ENCODE measurements at regions not wholly inside any gene's neighbourhood (a gene's known extent, or its start where the extent isn't known, plus 50 kb on each side); places are given as distances from the start of the nearest gene placed in this dataset.
A peak's percentile ranks its signal among the peaks of the same experiment; 100 is the strongest.

DNA sequence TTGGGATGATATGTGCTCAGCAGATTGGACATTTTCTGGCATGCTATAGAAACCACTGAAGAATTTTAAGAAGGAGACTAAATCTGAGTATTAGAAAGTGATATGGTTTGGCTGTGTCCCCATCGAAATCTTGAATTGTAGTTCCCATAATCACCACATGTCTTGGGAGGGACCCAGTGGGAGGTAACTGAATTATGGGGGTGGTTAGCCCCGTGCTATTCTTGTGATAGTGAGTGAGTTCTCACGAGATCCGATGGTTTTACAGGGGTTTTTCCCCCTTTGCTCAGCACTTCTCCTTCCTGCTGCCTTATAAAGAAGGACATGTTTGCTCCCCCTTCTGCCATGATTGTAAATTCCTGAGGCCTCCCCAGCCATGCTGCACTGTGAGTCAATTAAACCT lies 535.9 kb upstream of the VRK2 start:
- Mint-ChIP-seq H3K9me3 (no peaks in the 10 kb centered on the region), H3K27me3 (no peaks in the 10 kb centered on the region), H3K27ac (no peak overlapping the region), H3K36me3 (no peaks in the 10 kb centered on the region), H3K4me3 (no peak overlapping the region), H3K4me1 (no peaks in the 10 kb centered on the region)
- no peak for ATAC-seq (replicated peaks)
- DNase-seq: no peak

DNA sequence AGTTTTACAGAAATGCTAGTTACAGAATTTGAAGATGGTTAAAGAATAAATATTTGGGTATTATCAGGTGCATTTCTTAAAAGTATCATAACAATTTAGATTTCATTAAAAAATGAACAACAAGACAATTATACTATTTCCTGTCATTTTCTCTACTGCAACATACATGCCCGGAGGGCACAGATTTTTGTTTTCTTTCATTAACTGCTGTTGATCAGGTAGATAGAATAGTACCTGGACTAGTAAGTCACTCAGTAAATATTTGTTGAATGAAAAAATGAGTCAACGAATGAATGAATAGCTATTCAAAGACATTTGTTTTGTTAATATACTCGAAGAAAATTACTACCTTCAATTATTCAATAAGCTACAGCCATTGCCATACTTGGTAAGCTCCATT lies 531.2 kb upstream of the VRK2 start:
- no peak overlapping the region for H3K4me3 Mint-ChIP-seq
- DNase-seq (no peak), ATAC-seq (replicated peaks) (no peak)
- no peaks in the 10 kb centered on the region for H3K4me1 Mint-ChIP-seq
- H3K27ac Mint-ChIP-seq: no peak overlapping the region
- H3K27me3 Mint-ChIP-seq: no peaks in the 10 kb centered on the region
- H3K36me3 Mint-ChIP-seq: no peaks in the 10 kb centered on the region
- H3K9me3 Mint-ChIP-seq: no peaks in the 10 kb centered on the region

DNA sequence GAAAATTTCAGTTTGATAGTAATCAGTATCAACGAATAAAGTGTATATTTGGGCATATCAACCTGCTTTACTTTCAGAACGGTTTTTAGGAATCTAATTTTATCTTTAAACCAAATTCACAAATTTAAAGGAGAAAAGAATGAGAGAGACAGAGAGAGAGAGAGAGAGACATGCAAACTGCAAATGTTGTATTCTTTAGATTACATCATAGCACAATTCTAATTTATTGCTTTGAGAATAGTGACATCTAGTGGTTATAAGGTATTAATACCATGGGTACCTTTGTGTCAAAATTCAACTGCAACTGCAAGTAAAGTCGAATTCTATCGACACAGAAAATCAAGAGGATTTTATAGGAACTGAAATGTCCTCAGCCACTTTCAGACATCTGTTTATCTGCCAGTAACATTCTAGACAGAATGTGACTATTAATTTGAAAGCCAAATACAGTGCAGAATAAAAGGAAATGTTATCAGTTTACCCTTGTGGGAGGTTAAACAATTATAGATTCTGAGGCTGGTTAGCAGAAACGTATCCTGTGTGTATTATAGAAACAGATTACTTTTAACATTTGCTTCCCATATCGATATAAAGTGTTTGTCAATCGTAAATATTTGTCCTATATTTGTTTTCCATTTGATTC lies 529.8 kb upstream of the VRK2 start:
- Mint-ChIP-seq H3K27ac (no peak overlapping the region), H3K4me3 (no peak overlapping the region), H3K36me3 (no peaks in the 10 kb centered on the region), H3K9me3 (peaks cover 0 to under 1% of the 10 kb centered on the region in 2 donors), H3K4me1 (no peaks in the 10 kb centered on the region), H3K27me3 (no peaks in the 10 kb centered on the region)
- peak in 1 of 2 donors; percentile 53 for ATAC-seq (replicated peaks)
- no peak for DNase-seq

DNA sequence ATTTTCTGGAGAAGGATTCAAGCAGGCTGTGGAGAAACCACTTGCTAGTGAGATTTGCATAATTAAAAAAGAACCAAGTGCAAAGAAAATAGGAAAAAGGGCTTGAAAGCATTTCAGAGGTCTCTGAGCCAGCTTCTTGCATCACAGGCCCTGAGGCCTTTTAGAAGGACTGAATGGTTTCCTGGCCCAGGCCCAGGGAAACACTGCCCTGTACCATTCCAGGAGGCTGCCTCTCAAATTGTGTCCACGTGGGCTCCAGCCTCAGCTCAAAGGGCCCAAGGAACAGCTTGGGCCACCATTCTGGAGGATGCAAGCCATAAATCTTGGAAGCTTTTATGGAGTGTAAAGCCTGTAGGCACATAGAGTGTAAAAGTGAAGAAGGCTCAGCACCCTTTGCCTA lies 523.3 kb upstream of the VRK2 start:
- H3K27me3 Mint-ChIP-seq: no peaks in the 10 kb centered on the region
- H3K4me3 Mint-ChIP-seq: no peak overlapping the region
- no peak for ATAC-seq (replicated peaks)
- H3K9me3 Mint-ChIP-seq: peaks cover 10 to 17% of the 10 kb centered on the region in 2 donors
- peaks cover 4 to 9% of the 10 kb centered on the region in 2 donors for H3K36me3 Mint-ChIP-seq
- no peaks in the 10 kb centered on the region for H3K4me1 Mint-ChIP-seq
- DNase-seq: no peak
- no peak overlapping the region for H3K27ac Mint-ChIP-seq

DNA sequence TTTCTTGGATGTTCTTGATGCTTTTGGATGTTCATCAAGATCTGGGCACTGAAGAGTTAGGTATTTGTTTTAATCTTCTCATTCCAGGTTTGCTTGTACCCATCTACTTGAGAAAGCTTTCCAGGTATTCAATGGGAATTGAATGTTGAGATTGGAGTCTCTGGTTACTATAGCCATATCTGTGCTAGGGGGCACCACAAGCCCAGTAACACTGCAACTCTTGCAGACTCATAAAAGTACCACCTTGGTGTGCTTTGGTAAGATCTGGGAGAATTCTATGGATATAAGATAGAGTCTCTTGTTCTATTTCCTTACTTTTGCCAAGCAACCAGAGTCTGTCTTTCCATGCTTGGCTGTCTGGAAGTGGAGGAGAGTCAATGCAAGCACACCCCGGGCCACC lies 518.9 kb upstream of the VRK2 start:
- Mint-ChIP-seq H3K27ac (no peak overlapping the region), H3K4me3 (no peak overlapping the region), H3K36me3 (peaks cover 4 to 17% of the 10 kb centered on the region in 2 donors), H3K4me1 (no peaks in the 10 kb centered on the region), H3K9me3 (peaks cover 8 to 16% of the 10 kb centered on the region in 2 donors), H3K27me3 (no peaks in the 10 kb centered on the region)
- ATAC-seq (replicated peaks) (no peak), DNase-seq (no peak)

DNA sequence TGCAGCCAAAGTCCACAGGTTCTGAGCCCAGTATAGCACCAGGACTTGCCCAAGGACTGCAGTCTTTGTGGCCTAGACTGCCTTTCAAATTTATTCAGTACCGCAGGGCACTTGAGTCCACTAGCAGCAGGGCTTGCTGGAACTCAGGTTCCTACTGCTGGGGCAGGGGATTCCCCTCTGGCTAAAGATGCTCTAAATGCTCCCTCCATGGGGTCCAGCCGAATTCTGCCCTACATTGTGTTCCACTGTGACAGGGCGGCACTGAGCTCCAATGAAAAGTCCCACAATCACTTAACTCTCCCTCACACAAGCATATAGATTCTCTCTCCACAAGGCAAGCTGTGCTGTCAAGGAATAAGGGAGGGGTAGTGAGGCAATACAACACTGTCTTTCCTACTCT lies 518.1 kb upstream of the VRK2 start:
- Mint-ChIP-seq H3K4me3 (no peak overlapping the region), H3K27me3 (no peaks in the 10 kb centered on the region), H3K36me3 (peaks cover 4 to 17% of the 10 kb centered on the region in 2 donors), H3K27ac (no peak overlapping the region), H3K4me1 (no peaks in the 10 kb centered on the region), H3K9me3 (peaks cover 8 to 12% of the 10 kb centered on the region in 2 donors)
- ATAC-seq (replicated peaks): no peak
- no peak for DNase-seq

DNA sequence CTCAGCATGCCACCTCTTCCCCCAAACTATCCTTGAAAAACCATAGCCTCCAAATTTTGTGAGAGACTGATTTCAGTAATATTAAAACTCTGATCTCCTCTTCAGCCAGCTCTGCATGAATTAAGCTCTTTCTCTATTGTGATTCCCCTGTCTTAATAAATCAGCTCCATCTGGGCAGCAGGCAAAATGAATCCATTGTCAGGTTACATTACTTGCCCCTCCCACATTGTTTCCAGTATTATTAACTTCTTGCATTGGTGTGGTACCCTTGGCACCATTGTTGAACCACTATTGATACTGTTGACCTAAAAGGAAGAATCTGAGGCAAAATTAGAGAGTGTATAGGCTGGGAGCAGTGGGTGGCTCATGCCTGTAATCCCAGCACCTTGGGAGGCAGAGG lies 512.2 kb upstream of the VRK2 start:
- Mint-ChIP-seq H3K27ac (no peak overlapping the region), H3K36me3 (peaks cover 0 to 1% of the 10 kb centered on the region in 2 donors), H3K4me1 (no peaks in the 10 kb centered on the region), H3K4me3 (no peak overlapping the region), H3K9me3 (no peaks in the 10 kb centered on the region), H3K27me3 (no peaks in the 10 kb centered on the region)
- ATAC-seq (replicated peaks) (no peak), DNase-seq (no peak)

DNA sequence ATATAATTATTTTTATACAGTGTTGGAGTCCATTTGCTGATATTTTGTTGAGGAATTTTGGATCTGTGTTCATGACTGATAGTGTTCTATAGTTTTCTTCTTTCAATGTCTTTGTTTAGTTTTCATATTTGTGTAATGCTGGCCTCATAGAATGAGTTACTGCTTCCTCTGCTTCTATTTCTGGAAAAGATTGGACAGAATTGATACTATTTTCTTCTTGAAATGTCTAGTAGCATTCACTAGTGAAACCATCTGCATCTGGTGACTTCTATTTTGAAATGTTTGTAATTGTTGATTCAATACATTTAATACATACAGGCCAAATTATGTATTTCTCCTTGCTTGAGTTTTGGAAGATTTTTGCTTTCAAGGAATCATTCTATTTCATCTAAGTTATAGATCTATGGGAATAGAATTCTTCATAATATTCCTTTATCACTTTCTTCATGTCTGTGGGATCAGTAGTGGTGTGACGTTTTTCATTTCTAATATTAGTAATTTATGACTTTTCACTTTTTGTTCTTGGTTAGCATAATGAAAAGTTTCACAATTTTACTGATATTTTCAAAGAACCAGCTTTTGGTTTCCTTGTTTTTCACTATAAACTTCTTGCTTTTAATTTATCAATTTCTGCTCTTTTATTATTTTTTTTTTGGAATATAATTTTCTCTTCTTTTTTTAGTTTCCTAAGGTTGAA lies 509.9 kb upstream of the VRK2 start:
- no peaks in the 10 kb centered on the region for H3K36me3 Mint-ChIP-seq
- H3K4me1 Mint-ChIP-seq: no peaks in the 10 kb centered on the region
- no peak overlapping the region for H3K4me3 Mint-ChIP-seq
- no peak for ATAC-seq (replicated peaks)
- no peak overlapping the region for H3K27ac Mint-ChIP-seq
- DNase-seq: no peak
- no peaks in the 10 kb centered on the region for H3K27me3 Mint-ChIP-seq
- H3K9me3 Mint-ChIP-seq: no peaks in the 10 kb centered on the region

DNA sequence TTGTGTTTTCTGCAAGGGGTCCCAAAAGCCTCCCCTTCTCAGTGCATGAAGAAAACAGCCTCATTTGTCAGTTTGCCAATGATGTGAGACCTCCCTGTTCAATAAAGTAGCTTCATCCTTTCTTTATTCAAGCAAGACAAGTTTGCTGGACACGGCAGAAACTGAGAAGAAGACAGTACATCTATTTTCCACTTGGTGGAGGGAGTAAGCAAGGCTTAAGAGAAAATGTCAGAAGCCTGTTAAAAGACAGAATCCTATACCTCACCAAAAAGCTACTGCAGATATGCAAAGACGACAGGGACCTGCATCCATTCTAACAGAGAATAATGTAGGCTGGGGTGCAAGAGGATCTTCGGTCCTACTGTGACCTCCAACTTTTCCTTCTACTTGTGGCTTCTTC lies 506.8 kb upstream of the VRK2 start:
- Mint-ChIP-seq H3K36me3 (peaks cover 0 to 1% of the 10 kb centered on the region in 2 donors), H3K27me3 (no peaks in the 10 kb centered on the region), H3K27ac (no peak overlapping the region), H3K9me3 (no peaks in the 10 kb centered on the region), H3K4me1 (no peaks in the 10 kb centered on the region), H3K4me3 (no peak overlapping the region)
- no peak for DNase-seq
- ATAC-seq (replicated peaks): no peak

DNA sequence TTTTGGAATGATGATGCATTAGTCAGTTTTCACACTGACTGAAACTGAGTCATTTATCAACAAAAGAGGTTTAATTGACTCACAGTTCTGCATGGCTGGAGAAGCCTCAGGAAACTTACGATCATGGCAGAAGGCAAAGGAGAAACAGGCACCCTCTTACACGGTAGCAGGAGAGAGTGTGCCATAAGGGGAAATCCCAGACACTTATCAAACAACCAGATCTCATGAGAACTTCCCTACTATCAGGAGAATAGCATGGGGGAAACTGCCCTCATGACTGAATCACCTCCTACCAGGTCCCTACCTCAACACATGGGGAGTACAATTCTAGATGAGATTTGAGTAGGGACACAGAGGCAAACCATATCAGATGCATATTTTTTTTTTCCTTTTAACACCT lies 504.5 kb upstream of the VRK2 start:
- Mint-ChIP-seq H3K4me1 (no peaks in the 10 kb centered on the region), H3K27ac (no peak overlapping the region), H3K9me3 (peaks cover 0 to 1% of the 10 kb centered on the region in 2 donors), H3K4me3 (no peak overlapping the region), H3K36me3 (peaks cover 3 to 5% of the 10 kb centered on the region in 2 donors), H3K27me3 (peaks cover 4 to 6% of the 10 kb centered on the region in 2 donors)
- ATAC-seq (replicated peaks) (peak; percentile 55 to 72), DNase-seq (no peak)

DNA sequence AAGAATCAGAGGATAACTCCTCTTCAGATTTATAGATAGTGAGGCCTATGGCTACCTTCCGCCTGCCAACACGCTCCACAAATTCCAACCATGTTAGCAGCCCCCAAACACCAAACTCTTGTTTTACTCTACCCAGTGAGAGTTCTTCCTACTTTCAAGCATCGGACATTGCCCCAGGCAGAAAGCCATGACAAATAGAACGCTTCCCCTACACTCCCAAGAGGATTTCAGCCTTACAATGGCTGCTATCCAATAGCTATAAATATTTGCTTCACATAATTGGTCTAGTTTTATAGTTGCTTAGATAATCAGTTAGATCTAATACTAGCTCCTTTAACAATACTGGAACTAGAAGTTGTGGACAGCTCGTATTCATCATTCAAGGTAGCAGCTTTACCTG lies 503.4 kb upstream of the VRK2 start:
- ATAC-seq (replicated peaks) (no peak), DNase-seq (no peak)
- Mint-ChIP-seq H3K4me3 (no peak overlapping the region), H3K4me1 (peaks cover 0 to 1% of the 10 kb centered on the region in 2 donors), H3K27ac (no peak overlapping the region), H3K9me3 (peaks cover 0 to 1% of the 10 kb centered on the region in 2 donors), H3K27me3 (peaks cover 4 to 6% of the 10 kb centered on the region in 2 donors), H3K36me3 (peaks cover 3 to 5% of the 10 kb centered on the region in 2 donors)

DNA sequence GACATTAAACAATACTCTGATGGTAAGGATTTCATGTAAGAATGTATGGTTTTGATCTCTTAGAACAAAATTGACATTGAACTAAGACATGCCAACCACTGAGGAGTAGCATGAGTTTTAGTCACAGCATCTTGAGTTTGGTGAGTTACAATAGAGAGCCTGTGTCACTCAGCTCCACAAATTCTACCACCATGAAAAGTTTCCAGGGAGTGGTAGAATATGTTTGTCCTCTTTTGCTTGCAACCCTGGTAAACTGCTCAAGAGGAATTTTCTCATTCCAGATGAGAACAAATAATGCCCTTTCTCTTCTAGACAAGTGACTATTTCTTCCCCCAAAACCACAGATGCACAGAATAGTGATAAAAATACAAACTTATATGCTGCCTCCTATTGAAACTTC lies 502.0 kb upstream of the VRK2 start:
- Mint-ChIP-seq H3K36me3 (peaks cover 3 to 5% of the 10 kb centered on the region in 2 donors), H3K4me1 (peaks cover 3 to 4% of the 10 kb centered on the region in 2 donors), H3K4me3 (no peak overlapping the region), H3K27me3 (peaks cover 4 to 6% of the 10 kb centered on the region in 2 donors), H3K27ac (no peak overlapping the region), H3K9me3 (peaks cover 0 to 1% of the 10 kb centered on the region in 2 donors)
- DNase-seq: no peak
- ATAC-seq (replicated peaks): no peak

DNA sequence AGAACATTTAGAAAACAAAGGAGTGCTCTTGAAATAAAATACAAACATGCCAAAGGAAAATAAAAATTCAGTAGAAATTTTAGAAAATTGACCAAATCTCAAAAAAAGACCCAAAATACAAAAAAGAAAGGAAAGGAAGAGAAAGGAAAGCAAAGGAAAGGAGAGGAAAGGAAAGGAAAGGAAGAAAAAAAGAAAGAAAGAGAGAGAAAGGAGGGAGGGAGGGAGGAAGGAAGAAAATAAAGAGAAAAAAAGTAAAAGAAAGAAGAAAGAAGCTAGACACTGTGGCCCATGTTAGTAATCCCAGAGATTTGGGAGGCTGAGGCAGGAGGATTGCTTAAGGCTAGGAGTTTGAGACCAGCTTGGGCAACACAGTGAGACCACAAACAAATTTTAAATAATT lies 500.1 kb upstream of the VRK2 start:
- Mint-ChIP-seq H3K4me1 (peaks cover 8 to 13% of the 10 kb centered on the region in 2 donors), H3K4me3 (no peak overlapping the region), H3K36me3 (peaks cover 8% of the 10 kb centered on the region in 2 donors), H3K27ac (no peak overlapping the region), H3K9me3 (peaks cover 3 to 6% of the 10 kb centered on the region in 2 donors), H3K27me3 (peaks cover 4 to 6% of the 10 kb centered on the region in 2 donors)
- ATAC-seq (replicated peaks): no peak
- DNase-seq: no peak

DNA sequence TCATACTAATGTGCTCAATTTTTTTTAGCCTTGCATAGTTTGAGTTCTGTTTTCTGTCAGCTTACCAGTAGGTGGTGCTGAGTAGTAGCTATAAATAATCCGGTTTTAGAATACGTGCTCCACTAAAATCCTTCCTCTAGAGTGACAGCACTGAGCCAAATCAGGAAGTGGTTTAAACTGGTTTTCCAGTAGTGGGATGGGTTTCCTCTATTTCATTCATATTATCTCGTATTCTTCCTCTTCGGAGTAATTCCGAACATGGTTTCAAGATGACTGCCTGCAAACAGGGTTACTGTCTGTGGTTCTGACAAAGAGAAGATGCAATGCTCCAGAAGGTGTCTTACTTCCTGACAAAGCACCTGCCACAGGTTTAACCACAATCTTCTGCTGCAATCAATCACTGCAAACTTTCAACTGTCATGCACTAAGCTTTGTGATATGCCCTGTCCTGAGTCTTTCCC lies 496.9 kb upstream of the VRK2 start:
- DNase-seq (peak; percentile 23), ATAC-seq (replicated peaks) (peak; percentile 85 to 96)
- peaks cover 4 to 6% of the 10 kb centered on the region in 2 donors for H3K27me3 Mint-ChIP-seq
- H3K36me3 Mint-ChIP-seq: peaks cover 7 to 9% of the 10 kb centered on the region in 2 donors
- H3K4me1 Mint-ChIP-seq: peaks cover 8 to 13% of the 10 kb centered on the region in 2 donors
- no peak overlapping the region for H3K4me3 Mint-ChIP-seq
- peaks cover 7 to 9% of the 10 kb centered on the region in 2 donors for H3K9me3 Mint-ChIP-seq
- no peak overlapping the region for H3K27ac Mint-ChIP-seq

DNA sequence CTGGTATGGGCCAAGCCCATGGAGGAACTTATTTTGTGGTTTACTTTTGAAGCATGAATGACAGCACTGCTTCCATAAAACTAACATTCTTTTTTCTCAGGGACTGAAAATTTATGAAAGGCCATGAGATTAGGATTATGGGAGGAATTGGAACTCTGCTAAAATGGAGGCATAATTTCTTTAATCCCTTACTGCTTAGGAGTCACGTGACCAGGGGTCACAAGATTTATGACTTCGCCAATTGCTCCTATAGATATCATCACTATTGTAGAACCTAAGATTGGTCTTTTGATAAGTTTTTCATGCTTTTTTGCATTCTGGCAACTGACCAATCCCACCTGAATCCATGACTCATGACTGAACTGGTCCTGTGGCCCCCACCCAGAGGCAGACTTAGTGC lies 495.7 kb upstream of the VRK2 start:
- Mint-ChIP-seq H3K36me3 (peaks cover 5 to 7% of the 10 kb centered on the region in 2 donors), H3K27me3 (peaks cover 4 to 6% of the 10 kb centered on the region in 2 donors), H3K4me3 (no peak overlapping the region), H3K4me1 (peaks cover 8 to 13% of the 10 kb centered on the region in 2 donors), H3K9me3 (peaks cover 7 to 8% of the 10 kb centered on the region in 2 donors), H3K27ac (no peak overlapping the region)
- no peak for ATAC-seq (replicated peaks)
- DNase-seq: no peak

Measured in stimulated activated naive B cell treated with anti-CD40 and anti-IgM and Interleukin-4, amounts not matched to agents 10 μg/mL and 1 μg/mL and 100 μg/mL, for 72 hours (primary cell).